Endothelial cell of umbilical vein (primary cell): ENCODE measurements at regions not wholly inside any gene's neighbourhood (a gene's known extent, or its start where the extent isn't known, plus 50 kb on each side); places are given as distances from the start of the nearest gene placed in this dataset.
"Not testable (repeated sequence)": the region's sequence is repeated elsewhere in the genome, so short reads cannot be mapped to it uniquely, and the experiment has no call there.

Source experiments
- BruUV-seq: library from RNA; stranded (reverse); fragments of 400-500 nt; replicated peaks from 2 replicates; lab custom pipeline; 2021; lab: Mats Ljungman, UMichigan
- CTCF ChIA-PET: fragments of 300-600, 350-600 bp; sonication (Branson Sonifier 250); formaldehyde crosslinking; loops from one replicate; lab custom pipeline; 2021; ENCODE audit warnings: antibody characterized with exemption, inconsistent platforms; lab: Charles Lee
- POLR2A ChIA-PET: fragments of 300-600, 350-600 bp; sonication (Branson Sonifier 250); formaldehyde crosslinking; loops from one replicate; lab custom pipeline; 2021; ENCODE audit warnings: antibody characterized with exemption, inconsistent platforms; lab: Charles Lee
- DNase-seq: peaks from one replicate; pipeline ENCODE4 v3.0.0-alpha.2; 2011; ENCODE audit warnings: low read depth, low spot score
- FAIRE-seq: peaks from 2 replicates; lab custom pipeline; 2011; peaks lifted over from hg19 to GRCh38; lab: Jason Lieb, UNC
- H2AFZ ChIP-seq: 2 replicates; pipeline ENCODE4 v1.6.0; 2012; ENCODE audit warnings: low read depth, low read length, control low read depth, inconsistent platforms
- H3K27ac ChIP-seq: 2 replicates; pipeline ENCODE4 v1.5.1; 2011; ENCODE audit warnings: low read depth, mild to moderate bottlenecking, control low read depth, low read length, moderate library complexity; ENCODE audit not compliant: insufficient read depth
- H3K27me3 ChIP-seq, 2 experiments: 2 replicates each; pipeline versions ENCODE4 v1.6.0 to v1.6.1; 2011; ENCODE audit warnings: low read length in 2 of 2, mixed read lengths in 1 of 2; ENCODE audit not compliant: control insufficient read depth in 2 of 2, insufficient read depth in 2 of 2
- H3K36me3 ChIP-seq, 2 experiments: 2 replicates in 1 of 2; 3 replicates in 1 of 2; pipeline ENCODE4 v1.5.1; 2011; ENCODE audit warnings: low read length in 2 of 2, mild to moderate bottlenecking in 1 of 2, moderate library complexity in 1 of 2; ENCODE audit not compliant: control insufficient read depth in 2 of 2, insufficient read depth in 2 of 2; ENCODE audit errors: extremely low read depth in 1 of 2
- H3K4me1 ChIP-seq: 3 replicates; pipeline ENCODE4 v1.5.1; 2011; ENCODE audit warnings: mild to moderate bottlenecking, low read length; ENCODE audit not compliant: control insufficient read depth, insufficient read depth; ENCODE audit errors: extremely low read depth
- H3K4me2 ChIP-seq: 2 replicates; pipeline ENCODE4 v1.6.1; 2011; ENCODE audit warnings: low read length, control low read depth, mixed read lengths; ENCODE audit not compliant: insufficient read depth
- H3K4me3 ChIP-seq, 3 experiments: fragments of 200-600 bp in 1 of 3; sonication (generic), shearing (Covaris generic) in 1 of 3; replicated peaks in 1 of 3; 2 replicates each; pipeline ENCODE4 v1.5.1; 2011 to 2016; ENCODE audit warnings: control low read depth in 3 of 3, low read length in 3 of 3, mild to moderate bottlenecking in 2 of 3, inconsistent platforms in 1 of 3, low read depth in 1 of 3, moderate library complexity in 1 of 3; ENCODE audit not compliant: insufficient read depth in 1 of 3
- H3K79me2 ChIP-seq: 2 replicates; pipeline ENCODE4 v1.6.0; 2012; ENCODE audit warnings: low read length, inconsistent platforms; ENCODE audit not compliant: control insufficient read depth, insufficient read depth
- H3K9ac ChIP-seq: replicated peaks from 2 replicates; pipeline ENCODE3; 2011; ENCODE audit warnings: low read length, control low read depth; ENCODE audit not compliant: insufficient read depth; ENCODE audit errors: extremely low read depth
- H3K9me1 ChIP-seq: replicated peaks from 3 replicates; pipeline ENCODE4 v1.6.0; 2011; ENCODE audit warnings: mild to moderate bottlenecking, low read length; ENCODE audit not compliant: control insufficient read depth, insufficient read depth; ENCODE audit errors: extremely low read depth
- H3K9me3 ChIP-seq: replicated peaks from 2 replicates; pipeline ENCODE4 v1.5.1; 2012; ENCODE audit warnings: low read length, inconsistent platforms; ENCODE audit not compliant: control insufficient read depth, insufficient read depth
- H4K20me1 ChIP-seq: replicated peaks from 2 replicates; pipeline ENCODE3; 2011; ENCODE audit warnings: mild to moderate bottlenecking, low read length; ENCODE audit not compliant: control insufficient read depth, insufficient read depth; ENCODE audit errors: extremely low read depth
- CTCF ChIP-seq, 2 donors: IDR thresholded peaks; 1 replicate in 1 of 2; 2 replicates in 1 of 2; pipeline ENCODE4 v1.5.1; 2011; ENCODE audit warnings: low read length in 2 of 2, mild to moderate bottlenecking in 2 of 2, moderate library complexity in 2 of 2, control low read depth in 1 of 2, inconsistent platforms in 1 of 2, low read depth in 1 of 2; ENCODE audit not compliant: insufficient read depth in 1 of 2; ENCODE audit errors: extremely low read depth in 1 of 2
- FOS ChIP-seq: IDR thresholded peaks from 2 replicates; pipeline ENCODE4 v1.6.1; 2011; ENCODE audit warnings: mild to moderate bottlenecking, low read length, moderate library complexity, borderline replicate concordance; ENCODE audit not compliant: insufficient read depth
- GATA2 ChIP-seq: IDR thresholded peaks from 2 replicates; pipeline ENCODE4 v1.7.0; 2011; ENCODE audit warnings: low read depth, mild to moderate bottlenecking, moderate library complexity, mixed read lengths, low read length; ENCODE audit not compliant: insufficient read length, insufficient read depth
- JUN ChIP-seq: IDR thresholded peaks from 2 replicates; pipeline ENCODE4 v1.6.1; 2011; ENCODE audit warnings: borderline replicate concordance, low read depth; ENCODE audit not compliant: insufficient read length, insufficient read depth
- MYC ChIP-seq: IDR thresholded peaks from one replicate; pipeline ENCODE4 v1.6.1; 2011; ENCODE audit warnings: mild to moderate bottlenecking, low read depth, low read length
- POLR2A ChIP-seq: IDR thresholded peaks from 2 replicates; pipeline ENCODE4 v1.6.1; 2012; ENCODE audit warnings: low read depth, mild to moderate bottlenecking, control low read depth, low read length
- dilution Hi-C: fragments of 300-500 bp; cut with MboI; formaldehyde crosslinking; loops from one replicate; pipeline ENCODE4 v1.15.0; 2019; ENCODE audit warnings: low sequenced_read_pairs; ENCODE audit not compliant: extremely low pct_ligation_motif_present
- intact Hi-C: fragments of 100-400 bp; cut with micrococcal nuclease; formaldehyde crosslinking; loops from one replicate; pipeline ENCODE4 v1.10.0; 2022
- TF ChIP-seq, protein P1 (sequence below): IDR thresholded peaks from 2 replicates; pipeline ENCODE4 v1.6.1; 2011; ENCODE audit not compliant: insufficient read depth, insufficient read length

DNA sequence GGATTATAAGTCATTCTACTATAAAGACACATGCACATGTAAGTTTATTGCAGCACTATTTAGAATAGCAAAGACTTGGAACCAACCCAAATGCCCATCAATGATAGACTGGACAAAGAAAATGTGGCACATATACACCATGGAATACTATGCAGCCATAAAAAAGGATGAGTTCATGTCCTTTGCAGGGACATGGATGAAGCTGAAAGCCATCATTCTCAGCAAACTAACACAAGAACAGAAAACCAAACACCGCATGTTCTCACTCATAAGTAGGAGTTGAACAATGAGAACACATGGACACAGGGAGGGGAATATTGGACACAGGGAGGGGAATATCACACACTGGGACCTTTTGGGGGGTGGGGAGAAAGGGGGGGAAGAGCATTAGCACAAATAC, 88.7 kb upstream of the ATXN3L start:
- H3K9me3 ChIP-seq, DNase-seq, H3K9me1 ChIP-seq, H3K27me3 ChIP-seq, intact Hi-C loops, H4K20me1 ChIP-seq, H3K27ac ChIP-seq, H3K4me2 ChIP-seq, H3K36me3 ChIP-seq, H3K9ac ChIP-seq, POLR2A ChIA-PET, FAIRE-seq, H3K79me2 ChIP-seq, dilution Hi-C loops, H3K4me3 ChIP-seq, BruUV-seq, CTCF ChIA-PET, H2AFZ ChIP-seq, H3K4me1 ChIP-seq: not testable (repeated sequence)

GRCh38 chrX:13404777-13405176, 84.9 kb upstream of the ATXN3L start:
- FAIRE-seq, H3K9me1 ChIP-seq, POLR2A ChIA-PET, H3K27ac ChIP-seq, DNase-seq, intact Hi-C loops, H3K27me3 ChIP-seq, H3K4me3 ChIP-seq, H3K79me2 ChIP-seq, CTCF ChIA-PET, H3K36me3 ChIP-seq, H4K20me1 ChIP-seq, BruUV-seq, H3K4me1 ChIP-seq, H2AFZ ChIP-seq, dilution Hi-C loops, H3K9me3 ChIP-seq, H3K4me2 ChIP-seq, H3K9ac ChIP-seq: not testable (repeated sequence)

GRCh38 chrX:13404364-13404763, 84.5 kb upstream of the ATXN3L start:
- Histone ChIP-seq H3K9me1 (no peaks in the 10 kb centered on the region), H3K36me3 (no peaks in the 10 kb centered on the region), H3K4me2 (no peak overlapping the region), H4K20me1 (no peaks in the 10 kb centered on the region), H3K4me3 (no peak overlapping the region), H3K4me1 (peaks cover 3% of the 10 kb centered on the region), H2AFZ (no peak overlapping the region), H3K27me3 (no peaks in the 10 kb centered on the region), H3K79me2 (no peaks in the 10 kb centered on the region), H3K9ac (no peak overlapping the region), H3K9me3 (no peaks in the 10 kb centered on the region), H3K27ac (no peak overlapping the region)
- FAIRE-seq (no peak), DNase-seq (no peak)
- TF ChIP-seq MYC (no peak), FOS (no peak), JUN (no peak), CTCF (IDR thresholded peaks at IDR 0.05; ENCODE audit: extremely low read depth in 1 of 2, insufficient read depth in 1 of 2, low read depth in 1 of 2, low read length in 2 of 2) (no peak), GATA2 (no peak), POLR2A (no peak)
- TF ChIP-seq, protein P1, sequence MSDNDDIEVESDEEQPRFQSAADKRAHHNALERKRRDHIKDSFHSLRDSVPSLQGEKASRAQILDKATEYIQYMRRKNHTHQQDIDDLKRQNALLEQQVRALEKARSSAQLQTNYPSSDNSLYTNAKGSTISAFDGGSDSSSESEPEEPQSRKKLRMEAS: no peak
- ChIA-PET POLR2A (no interaction called here), CTCF (no interaction called here)
- dilution Hi-C loops: no loop called here
- BruUV-seq: no TSS peak
- intact Hi-C loops: no loop called here
